ENCODE measurements at regions not wholly inside any gene's neighbourhood (a gene's known extent, or its start where the extent isn't known, plus 50 kb on each side); places are given as distances from the start of the nearest gene placed in this dataset.

DNA sequence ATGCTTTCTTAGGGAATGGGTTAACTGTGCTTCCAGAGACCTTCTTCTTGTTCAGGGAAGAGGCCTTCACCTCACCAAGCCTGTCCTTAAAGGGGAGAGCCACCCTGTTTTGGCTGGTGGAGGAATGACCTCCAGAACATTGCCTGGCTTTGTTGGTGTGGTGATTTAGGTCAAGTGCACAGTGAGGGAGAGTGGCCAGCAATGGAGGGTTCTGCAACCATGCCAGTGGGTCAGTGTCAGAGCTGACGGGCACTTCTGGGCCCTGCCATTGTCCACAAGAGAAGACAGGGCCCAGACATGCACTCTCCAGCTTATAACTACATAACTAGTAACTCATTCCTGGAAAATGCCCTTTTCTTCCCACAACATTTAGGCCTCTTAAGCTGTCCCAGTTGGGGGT is 238.5 kb upstream of the AKR1E2 start:
- TF ChIP-seq, protein P1, sequence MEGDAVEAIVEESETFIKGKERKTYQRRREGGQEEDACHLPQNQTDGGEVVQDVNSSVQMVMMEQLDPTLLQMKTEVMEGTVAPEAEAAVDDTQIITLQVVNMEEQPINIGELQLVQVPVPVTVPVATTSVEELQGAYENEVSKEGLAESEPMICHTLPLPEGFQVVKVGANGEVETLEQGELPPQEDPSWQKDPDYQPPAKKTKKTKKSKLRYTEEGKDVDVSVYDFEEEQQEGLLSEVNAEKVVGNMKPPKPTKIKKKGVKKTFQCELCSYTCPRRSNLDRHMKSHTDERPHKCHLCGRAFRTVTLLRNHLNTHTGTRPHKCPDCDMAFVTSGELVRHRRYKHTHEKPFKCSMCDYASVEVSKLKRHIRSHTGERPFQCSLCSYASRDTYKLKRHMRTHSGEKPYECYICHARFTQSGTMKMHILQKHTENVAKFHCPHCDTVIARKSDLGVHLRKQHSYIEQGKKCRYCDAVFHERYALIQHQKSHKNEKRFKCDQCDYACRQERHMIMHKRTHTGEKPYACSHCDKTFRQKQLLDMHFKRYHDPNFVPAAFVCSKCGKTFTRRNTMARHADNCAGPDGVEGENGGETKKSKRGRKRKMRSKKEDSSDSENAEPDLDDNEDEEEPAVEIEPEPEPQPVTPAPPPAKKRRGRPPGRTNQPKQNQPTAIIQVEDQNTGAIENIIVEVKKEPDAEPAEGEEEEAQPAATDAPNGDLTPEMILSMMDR (IDR thresholded peaks at IDR 0.05; ENCODE audit: insufficient read depth, low read length, poor library complexity, severe bottlenecking) = no peak
- no peak for TF ChIP-seq EZH2phosphoT487 (conservative IDR thresholded peaks at IDR 0.05; ENCODE audit: low read length)
